Endothelial cell of umbilical vein (primary cell): ENCODE measurements at regions not wholly inside any gene's neighbourhood (a gene's known extent, or its start where the extent isn't known, plus 50 kb on each side); places are given as distances from the start of the nearest gene placed in this dataset.

Experiments
- BruUV-seq: library from RNA; stranded (reverse); fragments of 400-500 nt; replicated peaks from 2 replicates; lab custom pipeline; 2021; lab: Mats Ljungman, UMichigan
- CTCF ChIA-PET: fragments of 300-600, 350-600 bp; sonication (Branson Sonifier 250); formaldehyde crosslinking; loops from one replicate; lab custom pipeline; 2021; ENCODE audit warnings: antibody characterized with exemption, inconsistent platforms; lab: Charles Lee
- POLR2A ChIA-PET: fragments of 300-600, 350-600 bp; sonication (Branson Sonifier 250); formaldehyde crosslinking; loops from one replicate; lab custom pipeline; 2021; ENCODE audit warnings: antibody characterized with exemption, inconsistent platforms; lab: Charles Lee
- DNase-seq: peaks from one replicate; pipeline ENCODE4 v3.0.0-alpha.2; 2011; ENCODE audit warnings: low read depth, low spot score
- FAIRE-seq: peaks from 2 replicates; lab custom pipeline; 2011; peaks lifted over from hg19 to GRCh38; lab: Jason Lieb, UNC
- H2AFZ ChIP-seq: 2 replicates; pipeline ENCODE4 v1.6.0; 2012; ENCODE audit warnings: low read depth, low read length, control low read depth, inconsistent platforms
- H3K27ac ChIP-seq: 2 replicates; pipeline ENCODE4 v1.5.1; 2011; ENCODE audit warnings: low read depth, mild to moderate bottlenecking, control low read depth, low read length, moderate library complexity; ENCODE audit not compliant: insufficient read depth
- H3K27me3 ChIP-seq, 2 experiments: 2 replicates each; pipeline versions ENCODE4 v1.6.0 to v1.6.1; 2011; ENCODE audit warnings: low read length in 2 of 2, mixed read lengths in 1 of 2; ENCODE audit not compliant: control insufficient read depth in 2 of 2, insufficient read depth in 2 of 2
- H3K36me3 ChIP-seq, 2 experiments: 2 replicates in 1 of 2; 3 replicates in 1 of 2; pipeline ENCODE4 v1.5.1; 2011; ENCODE audit warnings: low read length in 2 of 2, mild to moderate bottlenecking in 1 of 2, moderate library complexity in 1 of 2; ENCODE audit not compliant: control insufficient read depth in 2 of 2, insufficient read depth in 2 of 2; ENCODE audit errors: extremely low read depth in 1 of 2
- H3K4me1 ChIP-seq: 3 replicates; pipeline ENCODE4 v1.5.1; 2011; ENCODE audit warnings: mild to moderate bottlenecking, low read length; ENCODE audit not compliant: control insufficient read depth, insufficient read depth; ENCODE audit errors: extremely low read depth
- H3K4me2 ChIP-seq: 2 replicates; pipeline ENCODE4 v1.6.1; 2011; ENCODE audit warnings: low read length, control low read depth, mixed read lengths; ENCODE audit not compliant: insufficient read depth
- H3K4me3 ChIP-seq, 3 experiments: fragments of 200-600 bp in 1 of 3; sonication (generic), shearing (Covaris generic) in 1 of 3; replicated peaks in 1 of 3; 2 replicates each; pipeline ENCODE4 v1.5.1; 2011 to 2016; ENCODE audit warnings: control low read depth in 3 of 3, low read length in 3 of 3, mild to moderate bottlenecking in 2 of 3, inconsistent platforms in 1 of 3, low read depth in 1 of 3, moderate library complexity in 1 of 3; ENCODE audit not compliant: insufficient read depth in 1 of 3
- H3K79me2 ChIP-seq: 2 replicates; pipeline ENCODE4 v1.6.0; 2012; ENCODE audit warnings: low read length, inconsistent platforms; ENCODE audit not compliant: control insufficient read depth, insufficient read depth
- H3K9ac ChIP-seq: replicated peaks from 2 replicates; pipeline ENCODE3; 2011; ENCODE audit warnings: low read length, control low read depth; ENCODE audit not compliant: insufficient read depth; ENCODE audit errors: extremely low read depth
- H3K9me1 ChIP-seq: replicated peaks from 3 replicates; pipeline ENCODE4 v1.6.0; 2011; ENCODE audit warnings: mild to moderate bottlenecking, low read length; ENCODE audit not compliant: control insufficient read depth, insufficient read depth; ENCODE audit errors: extremely low read depth
- H3K9me3 ChIP-seq: replicated peaks from 2 replicates; pipeline ENCODE4 v1.5.1; 2012; ENCODE audit warnings: low read length, inconsistent platforms; ENCODE audit not compliant: control insufficient read depth, insufficient read depth
- H4K20me1 ChIP-seq: replicated peaks from 2 replicates; pipeline ENCODE3; 2011; ENCODE audit warnings: mild to moderate bottlenecking, low read length; ENCODE audit not compliant: control insufficient read depth, insufficient read depth; ENCODE audit errors: extremely low read depth
- CTCF ChIP-seq, 2 donors: IDR thresholded peaks; 1 replicate in 1 of 2; 2 replicates in 1 of 2; pipeline ENCODE4 v1.5.1; 2011; ENCODE audit warnings: low read length in 2 of 2, mild to moderate bottlenecking in 2 of 2, moderate library complexity in 2 of 2, control low read depth in 1 of 2, inconsistent platforms in 1 of 2, low read depth in 1 of 2; ENCODE audit not compliant: insufficient read depth in 1 of 2; ENCODE audit errors: extremely low read depth in 1 of 2
- EZH2 ChIP-seq: IDR thresholded peaks from 2 replicates; pipeline ENCODE4 v1.6.1; 2012; ENCODE audit warnings: borderline replicate concordance, low read depth, mild to moderate bottlenecking, moderate library complexity, low read length, inconsistent platforms; ENCODE audit not compliant: severe bottlenecking
- FOS ChIP-seq: IDR thresholded peaks from 2 replicates; pipeline ENCODE4 v1.6.1; 2011; ENCODE audit warnings: mild to moderate bottlenecking, low read length, moderate library complexity, borderline replicate concordance; ENCODE audit not compliant: insufficient read depth
- GATA2 ChIP-seq: IDR thresholded peaks from 2 replicates; pipeline ENCODE4 v1.7.0; 2011; ENCODE audit warnings: low read depth, mild to moderate bottlenecking, moderate library complexity, mixed read lengths, low read length; ENCODE audit not compliant: insufficient read length, insufficient read depth
- JUN ChIP-seq: IDR thresholded peaks from 2 replicates; pipeline ENCODE4 v1.6.1; 2011; ENCODE audit warnings: borderline replicate concordance, low read depth; ENCODE audit not compliant: insufficient read length, insufficient read depth
- MAX ChIP-seq: IDR thresholded peaks from 2 replicates; pipeline ENCODE4 v1.6.1; 2011; ENCODE audit not compliant: insufficient read depth, insufficient read length
- MYC ChIP-seq: IDR thresholded peaks from one replicate; pipeline ENCODE4 v1.6.1; 2011; ENCODE audit warnings: mild to moderate bottlenecking, low read depth, low read length
- POLR2A ChIP-seq: IDR thresholded peaks from 2 replicates; pipeline ENCODE4 v1.6.1; 2012; ENCODE audit warnings: low read depth, mild to moderate bottlenecking, control low read depth, low read length
- POLR2AphosphoS5 ChIP-seq: IDR thresholded peaks from 2 replicates; pipeline ENCODE4 v1.6.1; 2012; ENCODE audit warnings: low read depth, mild to moderate bottlenecking, control low read depth, low read length, moderate library complexity; ENCODE audit not compliant: insufficient read depth
- dilution Hi-C: fragments of 300-500 bp; cut with MboI; formaldehyde crosslinking; loops from one replicate; pipeline ENCODE4 v1.15.0; 2019; ENCODE audit warnings: low sequenced_read_pairs; ENCODE audit not compliant: extremely low pct_ligation_motif_present
- intact Hi-C: fragments of 100-400 bp; cut with micrococcal nuclease; formaldehyde crosslinking; loops from one replicate; pipeline ENCODE4 v1.10.0; 2022

- Histone ChIP-seq H4K20me1 (no peaks in the 10 kb centered on the region), H3K4me3 (no peak overlapping the region), H2AFZ (no peak overlapping the region), H3K27me3 (peaks cover 0 to 2% of the 10 kb centered on the region in 2 experiments), H3K9me1 (no peaks in the 10 kb centered on the region), H3K79me2 (no peaks in the 10 kb centered on the region), H3K36me3 (no peaks in the 10 kb centered on the region), H3K27ac (no peak overlapping the region), H3K4me1 (no peaks in the 10 kb centered on the region), H3K9ac (no peak overlapping the region), H3K9me3 (no peaks in the 10 kb centered on the region), H3K4me2 (no peak overlapping the region)
- no peak for TF ChIP-seq MAX
- TF ChIP-seq JUN = no peak
- no peak for TF ChIP-seq EZH2
- no peak for TF ChIP-seq POLR2A
- TF ChIP-seq POLR2AphosphoS5 = no peak
- no peak for TF ChIP-seq GATA2
- no peak for TF ChIP-seq FOS
- TF ChIP-seq CTCF (IDR thresholded peaks at IDR 0.05; ENCODE audit: extremely low read depth in 1 of 2, insufficient read depth in 1 of 2, low read depth in 1 of 2, low read length in 2 of 2) = no peak
- TF ChIP-seq MYC = no peak
- intact Hi-C loops (no loop called here), dilution Hi-C loops (no loop called here)
- CTCF ChIA-PET = no interaction called here
- POLR2A ChIA-PET = no interaction called here
- BruUV-seq = no TSS peak
- FAIRE-seq = no peak
- no peak for DNase-seq
Observed at GRCh38 chr11:44382656-44383240, 72.8 kb upstream of the ALX4 start.
